GM12878 (cell line): ENCODE measurements at regions not wholly inside any gene's neighbourhood (a gene's known extent, or its start where the extent isn't known, plus 50 kb on each side); places are given as distances from the start of the nearest gene placed in this dataset.

Experiments used
- ATAC-seq: fragments of 200-7000 bp; cut with Tn5 transposase; 3 replicates; pipeline ENCODE4 v1.9.1; 2020; ENCODE audit warnings: mild to moderate bottlenecking, moderate library complexity
- BruUV-seq: library from RNA; stranded (reverse); fragments of 400-500 nt; replicated peaks from 2 replicates; lab custom pipeline; 2021; lab: Mats Ljungman, UMichigan
- CTCF ChIA-PET: fragments of 300-600 bp; sonication (Branson Sonifier 250); formaldehyde crosslinking; extraction: SDS; loops from one replicate; lab custom pipeline; 2021; ENCODE audit warnings: inconsistent platforms; lab: Yijun Ruan, JAX
- POLR2A ChIA-PET: fragments of 350-600 bp; formaldehyde crosslinking; extraction: SDS; loops from one replicate; lab custom pipeline; 2021; ENCODE audit warnings: inconsistent platforms; lab: Charles Lee
- RAD21 ChIA-PET: fragments of 300-600 bp; sonication (Branson Sonifier 250); formaldehyde crosslinking; loops from one replicate; lab custom pipeline; 2023; ENCODE audit warnings: antibody characterized with exemption; ENCODE audit not compliant: unreplicated experiment; lab: Charles Lee
- SMC1A ChIA-PET: fragments of 300-600 bp; sonication (Branson Sonifier 250); formaldehyde crosslinking; loops from one replicate; lab custom pipeline; 2023; ENCODE audit not compliant: unreplicated experiment, uncharacterized antibody; lab: Charles Lee
- DNase-seq: peaks from one replicate; pipeline ENCODE4 v3.0.0-alpha.2; 2011; ENCODE audit warnings: low read depth, low spot score
- FAIRE-seq: peaks from 3 replicates; lab custom pipeline; 2011; peaks lifted over from hg19 to GRCh38; lab: Jason Lieb, UNC
- H2AFZ ChIP-seq: 2 replicates; pipeline ENCODE4 v1.6.0; 2011; ENCODE audit warnings: low read depth, low read length, control low read depth; ENCODE audit not compliant: control insufficient read depth
- H3K27ac ChIP-seq: 2 replicates; pipeline ENCODE4 v1.5.1; 2011; ENCODE audit warnings: control low read depth; ENCODE audit not compliant: control insufficient read depth, insufficient read depth
- H3K27me3 ChIP-seq, 2 experiments: replicated peaks in 1 of 2; 2 replicates each; pipeline versions ENCODE4 v1.6.0 to v1.6.1; 2011; ENCODE audit warnings: low read length in 1 of 2; ENCODE audit not compliant: control insufficient read depth in 2 of 2, insufficient read depth in 2 of 2
- H3K36me3 ChIP-seq, 2 experiments: 2 replicates each; pipeline ENCODE4 v1.5.1; 2011; ENCODE audit warnings: low read length in 1 of 2; ENCODE audit not compliant: control insufficient read depth in 2 of 2, insufficient read depth in 2 of 2
- H3K4me1 ChIP-seq: 2 replicates; pipeline ENCODE4 v1.6.1; 2011; ENCODE audit warnings: mild to moderate bottlenecking, low read length, moderate library complexity, mixed read lengths; ENCODE audit not compliant: control insufficient read depth, insufficient read depth
- H3K4me2 ChIP-seq: 2 replicates; pipeline ENCODE4 v1.6.0; 2011; ENCODE audit warnings: control low read depth; ENCODE audit not compliant: control insufficient read depth, insufficient read depth
- H3K4me3 ChIP-seq: fragments of 200-600 bp; sonication (generic); 2 replicates; pipeline ENCODE4 v1.5.1; 2016
- H3K79me2 ChIP-seq: 2 replicates; pipeline ENCODE4 v1.6.0; 2011; ENCODE audit warnings: low read length; ENCODE audit not compliant: control insufficient read depth, insufficient read depth
- H3K9ac ChIP-seq: 2 replicates; pipeline ENCODE4 v1.8.0; 2011; ENCODE audit warnings: low read length, control low read depth, mixed read lengths; ENCODE audit not compliant: control insufficient read depth, insufficient read depth
- H3K9me3 ChIP-seq: replicated peaks from 3 replicates; pipeline ENCODE4 v1.5.1; 2011; ENCODE audit warnings: mild to moderate bottlenecking, low read length; ENCODE audit not compliant: control insufficient read depth, insufficient read depth
- H4K20me1 ChIP-seq: 2 replicates; pipeline ENCODE4 v1.6.0; 2011; ENCODE audit not compliant: control insufficient read depth, insufficient read depth
- CEBPZ ChIP-seq: fragments of 150-350 bp; IDR thresholded peaks from 2 replicates; pipeline ENCODE4 v1.6.1; 2016; ENCODE audit warnings: low read depth, low read length
- KAT2A ChIP-seq: conservative IDR thresholded peaks from 2 replicates; pipeline ENCODE4 v1.6.1; 2011; ENCODE audit warnings: low read depth, low read length; ENCODE audit not compliant: control insufficient read depth
- NFYB ChIP-seq: IDR thresholded peaks from 2 replicates; pipeline ENCODE4 v1.6.1; 2011; ENCODE audit warnings: low read depth, mild to moderate bottlenecking, low read length, improper control_type of control experiment, moderate library complexity; ENCODE audit not compliant: insufficient read depth
- WRNIP1 ChIP-seq: IDR thresholded peaks from 2 replicates; pipeline ENCODE4 v1.6.1; 2011; ENCODE audit warnings: low read depth, low read length, improper control_type of control experiment, borderline replicate concordance
- ZNF592 ChIP-seq: fragments of 450-650 bp; IDR thresholded peaks from 2 replicates; pipeline ENCODE4 v1.6.1; 2017; ENCODE audit warnings: mild to moderate bottlenecking, moderate library complexity
- WGBS: methylation state at CpG from one replicate; pipeline ENCODE4 v1.1.6; 2016; ENCODE audit warnings: low lambda C conversion rate; ENCODE audit not compliant: insufficient replicate concordance, insufficient coverage; ENCODE audit errors: missing lambda C conversion rate; 5-methylcytosine and 5-hydroxymethylcytosine counted together
- in situ Hi-C: fragments of 300-500 bp; cut with MboI; formaldehyde crosslinking; loops from 9 replicates; pipeline ENCODE4 v1.14.3; 2018; ENCODE audit warnings: mixed read lengths
- intact Hi-C: fragments of 100-400 bp; cut with micrococcal nuclease; formaldehyde crosslinking; loops from one replicate; pipeline ENCODE4 v1.14.2; 2022; ENCODE audit not compliant: unreplicated experiment

- no peak overlapping the region for H2AFZ ChIP-seq
- H3K27me3 ChIP-seq, result no peaks in the 10 kb centered on the region
- FAIRE-seq (no peak), ATAC-seq (no peak), DNase-seq (no peak)
- no peak overlapping the region for H3K4me2 ChIP-seq
- no peaks in the 10 kb centered on the region for H3K9me3 ChIP-seq
- 0 out of 2 replicates have a peak, but pooled peaks cover 2% of the 10 kb centered on the region for H3K4me1 ChIP-seq
- in situ Hi-C loops, result no loop called here
- ChIA-PET SMC1A (interaction anchor here (0.6 kb wide), 1 partner anchor 15 kb away, joined by 3 read pairs; no protein-coding TSS in a partner anchor), RAD21 (no interaction called here), POLR2A (interaction anchor here (0.6 kb wide), 1 partner anchor 560 kb away, joined by 4 read pairs; no protein-coding TSS in a partner anchor), CTCF (interaction anchor here (0.9 kb wide), 1 partner anchor 11 kb away, joined by 4 read pairs; no protein-coding TSS in a partner anchor)
- intact Hi-C loops, result no loop called here
- WGBS, result 42% methylated on average over 1 of the region's 1 CpG
- H3K9ac ChIP-seq, result no peak overlapping the region
- no peaks in the 10 kb centered on the region for H4K20me1 ChIP-seq
- TF ChIP-seq CEBPZ, result no peak
- H3K4me3 ChIP-seq, result no peak overlapping the region
- no peak overlapping the region for H3K27ac ChIP-seq
- no peaks in the 10 kb centered on the region for H3K36me3 ChIP-seq
- BruUV-seq, result no TSS peak
- H3K79me2 ChIP-seq, result no peaks in the 10 kb centered on the region
Measured at GRCh38 chr2:145741636-145742035, 1221.7 kb upstream of the ZEB2 start.

- in situ Hi-C loops (no loop called here), intact Hi-C loops (no loop called here)
- no peak for DNase-seq
- Histone ChIP-seq H3K4me3 (no peak overlapping the region), H3K36me3 (no peaks in the 10 kb centered on the region), H3K9me3 (no peaks in the 10 kb centered on the region), H3K9ac (no peak overlapping the region), H3K27me3 (no peaks in the 10 kb centered on the region), H3K4me2 (no peak overlapping the region), H2AFZ (no peak overlapping the region), H3K4me1 (0 out of 2 replicates have a peak, but pooled peaks cover 2% of the 10 kb centered on the region), H3K27ac (no peak overlapping the region), H4K20me1 (no peaks in the 10 kb centered on the region), H3K79me2 (no peaks in the 10 kb centered on the region)
- FAIRE-seq, result no peak
- ChIA-PET SMC1A (interaction anchor here (0.6 kb wide), 1 partner anchor 14 kb away, joined by 3 read pairs; no protein-coding TSS in a partner anchor), CTCF (interaction anchor here (0.9 to 1.5 kb wide), 3 partner anchors 8 to 11 kb away, joined by 3 to 4 read pairs (median 4); no protein-coding TSS in a partner anchor), RAD21 (no interaction called here), POLR2A (interaction anchor here (0.6 kb wide), 1 partner anchor 560 kb away, joined by 4 read pairs; no protein-coding TSS in a partner anchor)
- no peak for ATAC-seq
- no TSS peak for BruUV-seq
- 58% methylated on average over 2 of the region's 2 CpGs for WGBS
- no peak for TF ChIP-seq ZNF592
- no peak for TF ChIP-seq WRNIP1
- no peak for TF ChIP-seq KAT2A
- no peak for TF ChIP-seq NFYB
Measured at GRCh38 chr2:145741181-145741580, 1221.3 kb upstream of the ZEB2 start.
